ENCODE measurements at regions not wholly inside any gene's neighbourhood (a gene's known extent, or its start where the extent isn't known, plus 50 kb on each side); places are given as distances from the start of the nearest gene placed in this dataset.
"Not testable (repeated sequence)": the region's sequence is repeated elsewhere in the genome, so short reads cannot be mapped to it uniquely, and the experiment has no call there.

- peaks cover 15% of the 10 kb centered on the region; the same call in 2 of the 3 replicates for H3K9me3 Mint-ChIP-seq
- not testable (repeated sequence) for ATAC-seq; H3K27me3 Mint-ChIP-seq (ENCODE audit: insufficient read depth, low read depth, poor library complexity); H4K20me1 ChIP-seq (replicated peaks; ENCODE audit: insufficient read depth); H3K9me2 ChIP-seq (ENCODE audit: insufficient read depth); H3K27ac Mint-ChIP-seq; H3K4me3 ChIP-seq; H3K4me1 Mint-ChIP-seq; H3K36me3 ChIP-seq (ENCODE audit: insufficient read depth); H3K36me3 Mint-ChIP-seq (ENCODE audit: low read depth); H3K4me3 Mint-ChIP-seq; H3K27ac ChIP-seq (ENCODE audit: low read depth); H3K4me1 ChIP-seq (ENCODE audit: insufficient read depth); H3K79me2 ChIP-seq (replicated peaks; ENCODE audit: insufficient read depth); H3K27me3 ChIP-seq (ENCODE audit: insufficient read depth); DNase-seq (ENCODE audit: low spot score); H2AFZ ChIP-seq; H3F3A ChIP-seq (replicated peaks; ENCODE audit: low read depth); H3K4me2 ChIP-seq
Observed at GRCh38 chr6:112955743-112956142, 608.6 kb downstream of the RFPL4B start.

- Histone ChIP-seq H3K36me3 (ENCODE audit: insufficient read depth) (no peaks in the 10 kb centered on the region), H3K4me3 (no peak overlapping the region), H3F3A (replicated peaks; ENCODE audit: low read depth) (no peaks in the 10 kb centered on the region), H4K20me1 (replicated peaks; ENCODE audit: insufficient read depth) (no peaks in the 10 kb centered on the region), H3K9me2 (ENCODE audit: insufficient read depth) (no peaks in the 10 kb centered on the region), H3K4me2 (no peak overlapping the region), H3K27ac (ENCODE audit: low read depth) (no peak overlapping the region), H3K79me2 (replicated peaks; ENCODE audit: insufficient read depth) (no peaks in the 10 kb centered on the region), H3K4me1 (ENCODE audit: insufficient read depth) (no peaks in the 10 kb centered on the region), H3K27me3 (ENCODE audit: insufficient read depth) (no peaks in the 10 kb centered on the region), H2AFZ (no peak overlapping the region; the same call in 1 of the 2 replicates)
- Mint-ChIP-seq H3K4me1 (no peaks in the 10 kb centered on the region), H3K27me3 (ENCODE audit: insufficient read depth, low read depth, poor library complexity) (no peaks in the 10 kb centered on the region), H3K9me3 (peaks cover 15% of the 10 kb centered on the region; the same call in 2 of the 3 replicates), H3K4me3 (no peak overlapping the region), H3K27ac (no peak overlapping the region), H3K36me3 (ENCODE audit: low read depth) (peaks cover 3% of the 10 kb centered on the region; the same call in 2 of the 3 replicates)
- DNase-seq (ENCODE audit: low spot score) (no peak), ATAC-seq (no peak)
- TF ChIP-seq JUNB (IDR thresholded peaks at IDR 0.05; ENCODE audit: unreplicated experiment) (no peak), NANOG (IDR thresholded peaks at IDR 0.05; ENCODE audit: borderline replicate concordance) (no peak)
Observed at GRCh38 chr6:112956696-112957535, 609.8 kb downstream of the RFPL4B start.

- no peak for TF ChIP-seq ZNF331 (CRISPR knock-in tag; IDR thresholded peaks at IDR 0.05; ENCODE audit: low read depth)
- no peak for TF ChIP-seq EZH2phosphoT487 (IDR thresholded peaks at IDR 0.05; ENCODE audit: unreplicated experiment)
- TF ChIP-seq CREB1 (CRISPR knock-in tag; IDR thresholded peaks at IDR 0.05; ENCODE audit: low read depth): no peak
- no peak for TF ChIP-seq NANOG (IDR thresholded peaks at IDR 0.05; ENCODE audit: borderline replicate concordance)
- no peak for TF ChIP-seq JUNB (IDR thresholded peaks at IDR 0.05; ENCODE audit: unreplicated experiment)
- TF ChIP-seq POLR2AphosphoS5 (IDR thresholded peaks at IDR 0.05; ENCODE audit: low read depth): no peak
- no peak for TF ChIP-seq ZNF114 (CRISPR knock-in tag; IDR thresholded peaks at IDR 0.05)
- TF ChIP-seq ETS1 (IDR thresholded peaks at IDR 0.05): no peak
- TF ChIP-seq EZH2 (IDR thresholded peaks at IDR 0.05; ENCODE audit: low read depth, unreplicated experiment): no peak
- no peak for TF ChIP-seq STAT1 (IDR thresholded peaks at IDR 0.05; ENCODE audit: unreplicated experiment)
- no peak for TF ChIP-seq REST (IDR thresholded peaks at IDR 0.05; ENCODE audit: unreplicated experiment)
- no peak overlapping the region for H2AFZ ChIP-seq
- no peaks in the 10 kb centered on the region for H3K9me2 ChIP-seq (ENCODE audit: insufficient read depth)
- H3K27ac ChIP-seq (ENCODE audit: low read depth): no peak overlapping the region
- peaks cover 3% of the 10 kb centered on the region; the same call in 2 of the 3 replicates for H3K36me3 Mint-ChIP-seq (ENCODE audit: low read depth)
- no peak overlapping the region for H3K4me3 Mint-ChIP-seq
- H3K9me3 Mint-ChIP-seq: peaks cover 15% of the 10 kb centered on the region; the same call in 2 of the 3 replicates
- H3K4me2 ChIP-seq: no peak overlapping the region
- no peaks in the 10 kb centered on the region for H3K4me1 Mint-ChIP-seq
- H3K4me3 ChIP-seq: no peak overlapping the region
- ATAC-seq (no peak), DNase-seq (ENCODE audit: low spot score) (no peak)
- no peaks in the 10 kb centered on the region for H3K27me3 ChIP-seq (ENCODE audit: insufficient read depth)
- peaks cover 3% of the 10 kb centered on the region for H3K27me3 Mint-ChIP-seq (ENCODE audit: insufficient read depth, low read depth, poor library complexity)
- H4K20me1 ChIP-seq (replicated peaks; ENCODE audit: insufficient read depth): no peaks in the 10 kb centered on the region
- H3K79me2 ChIP-seq (replicated peaks; ENCODE audit: insufficient read depth): no peaks in the 10 kb centered on the region
- H3K27ac Mint-ChIP-seq: no peak overlapping the region
- H3K4me1 ChIP-seq (ENCODE audit: insufficient read depth): no peaks in the 10 kb centered on the region
- no peaks in the 10 kb centered on the region for H3F3A ChIP-seq (replicated peaks; ENCODE audit: low read depth)
- no peaks in the 10 kb centered on the region for H3K36me3 ChIP-seq (ENCODE audit: insufficient read depth)
Observed at GRCh38 chr6:112957536-112957916, 610.4 kb downstream of the RFPL4B start.

GRCh38 chr6:112960130-112960529 is 613.0 kb downstream of the RFPL4B start:
- H2AFZ ChIP-seq; H3K4me3 Mint-ChIP-seq; H3F3A ChIP-seq (replicated peaks; ENCODE audit: low read depth); H4K20me1 ChIP-seq (replicated peaks; ENCODE audit: insufficient read depth); H3K36me3 ChIP-seq (ENCODE audit: insufficient read depth); H3K27me3 Mint-ChIP-seq (ENCODE audit: insufficient read depth, low read depth, poor library complexity); H3K4me1 ChIP-seq (ENCODE audit: insufficient read depth); H3K27ac Mint-ChIP-seq; DNase-seq (ENCODE audit: low spot score); H3K79me2 ChIP-seq (replicated peaks; ENCODE audit: insufficient read depth); H3K27me3 ChIP-seq (ENCODE audit: insufficient read depth); H3K36me3 Mint-ChIP-seq (ENCODE audit: low read depth); H3K4me1 Mint-ChIP-seq; H3K9me2 ChIP-seq (ENCODE audit: insufficient read depth); H3K4me2 ChIP-seq; ATAC-seq; H3K4me3 ChIP-seq; H3K27ac ChIP-seq (ENCODE audit: low read depth): not testable (repeated sequence)
- H3K9me3 Mint-ChIP-seq: peaks cover 13% of the 10 kb centered on the region; the same call in 2 of the 3 replicates
